ENCODE measurements at regions not wholly inside any gene's neighbourhood (a gene's known extent, or its start where the extent isn't known, plus 50 kb on each side); places are given as distances from the start of the nearest gene placed in this dataset.

GRCh38 chr5:99955962-99956361 is 579.2 kb upstream of the FAM174A start:
- intact Hi-C loops (cut with micrococcal nuclease), result no loop called here
- Histone ChIP-seq H3K4me3 (replicated peaks in 1 of 2; ENCODE audit: low read depth in 1 of 2, low read length in 2 of 2) (no peak overlapping the region), H3K4me1 (ENCODE audit: control insufficient read depth in 1 of 2, insufficient read depth in 2 of 2, low read length in 2 of 2) (no peaks in the 10 kb centered on the region), H3K9ac (ENCODE audit: low read length) (no peak overlapping the region), H3K9me3 (ENCODE audit: control insufficient read depth in 1 of 2, insufficient read depth in 1 of 2, low read depth in 1 of 2, low read length in 2 of 2) (no peaks in the 10 kb centered on the region), H3K79me2 (ENCODE audit: insufficient read depth, low read length) (no peaks in the 10 kb centered on the region), H3K27me3 (ENCODE audit: insufficient read depth, low read length) (no peaks in the 10 kb centered on the region), H3K36me3 (ENCODE audit: control insufficient read depth in 1 of 2, insufficient read depth in 2 of 2, low read length in 2 of 2) (no peaks in the 10 kb centered on the region), H3K27ac (ENCODE audit: low read depth, low read length) (no peak overlapping the region), H4K20me1 (ENCODE audit: insufficient read depth) (no peaks in the 10 kb centered on the region), H3K9me2 (ENCODE audit: insufficient read depth) (no peaks in the 10 kb centered on the region), H3K4me2 (ENCODE audit: low read length) (no peak overlapping the region), H2AFZ (ENCODE audit: low read depth, low read length, poor library complexity, severe bottlenecking) (no peak overlapping the region)
- DNase-seq (ENCODE audit: low read depth, low spot score), result no peak
- ChIA-PET POLR2A (no interaction called here), CTCF (no interaction called here), RAD21 (ENCODE audit: low non-redundant PET in 1 of 2, low total read pairs in 2 of 2, uncharacterized antibody in 2 of 2, unreplicated experiment in 2 of 2) (no interaction called here)
- no TSS peak for BruUV-seq (replicated peaks)
- TF ChIP-seq ELF1 (IDR thresholded peaks at IDR 0.05; ENCODE audit: borderline replicate concordance, low read depth), result no peak
- no peak for TF ChIP-seq POLR2A (IDR thresholded peaks at IDR 0.05; ENCODE audit: borderline replicate concordance, extremely low read depth, insufficient read depth, insufficient read length)
- no peak for TF ChIP-seq SP1 (IDR thresholded peaks at IDR 0.05; ENCODE audit: low read depth)
- TF ChIP-seq CBX3 (IDR thresholded peaks at IDR 0.05; ENCODE audit: low read depth), result no peak
- TF ChIP-seq EGR1 (IDR thresholded peaks at IDR 0.05; ENCODE audit: low read depth), result no peak
- TF ChIP-seq RAD21 (IDR thresholded peaks at IDR 0.05; ENCODE audit: low read depth), result no peak
- TF ChIP-seq POLR2AphosphoS5 (IDR thresholded peaks at IDR 0.05; ENCODE audit: low read depth, low read length), result no peak
- no peak for TF ChIP-seq FOSL1 (IDR thresholded peaks at IDR 0.05; ENCODE audit: low read depth)
- no peak for TF ChIP-seq EZH2 (IDR thresholded peaks at IDR 0.05)
- no peak for TF ChIP-seq YY1 (IDR thresholded peaks at IDR 0.05; ENCODE audit: extremely low read depth, insufficient replicate concordance, low read depth, low read length)
- no peak for TF ChIP-seq ZFX (IDR thresholded peaks at IDR 0.05)
- ATAC-seq, result no peak

DNA sequence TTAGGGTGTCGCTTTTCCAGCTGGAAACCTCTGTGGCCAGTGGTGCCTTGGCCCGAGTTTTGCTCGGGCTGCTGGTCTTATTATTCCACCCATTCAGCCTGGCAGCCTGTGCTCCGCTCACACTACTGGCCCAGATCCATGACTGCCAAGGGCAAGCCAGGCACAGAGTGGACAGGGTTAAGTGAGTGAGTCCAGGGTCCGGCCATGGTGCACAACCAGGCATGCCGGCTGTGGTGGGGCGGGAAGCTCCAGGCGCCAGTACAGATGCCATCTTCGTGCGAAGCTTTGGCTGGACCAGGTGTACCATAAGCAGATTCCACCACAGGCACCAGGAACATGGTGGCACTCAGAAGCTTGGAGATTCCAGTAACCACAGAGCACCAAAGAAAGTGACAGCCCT is 580.2 kb upstream of the FAM174A start:
- no peak for TF ChIP-seq ATF3 (IDR thresholded peaks at IDR 0.05)
- ChIA-PET RAD21 (ENCODE audit: low non-redundant PET in 1 of 2, low total read pairs in 2 of 2, uncharacterized antibody in 2 of 2, unreplicated experiment in 2 of 2) (no interaction called here), POLR2A (no interaction called here), CTCF (no interaction called here)
- no peak overlapping the region for H2AFZ ChIP-seq (ENCODE audit: low read depth, low read length, poor library complexity, severe bottlenecking)
- no peak overlapping the region for H3K4me2 ChIP-seq (ENCODE audit: low read length)
- DNase-seq (ENCODE audit: low read depth, low spot score), result no peak
- no peaks in the 10 kb centered on the region for H3K36me3 ChIP-seq (ENCODE audit: control insufficient read depth in 1 of 2, insufficient read depth in 2 of 2, low read length in 2 of 2)
- H3K9me3 ChIP-seq (ENCODE audit: control insufficient read depth in 1 of 2, insufficient read depth in 1 of 2, low read depth in 1 of 2, low read length in 2 of 2), result no peaks in the 10 kb centered on the region
- no TSS peak for BruUV-seq (replicated peaks)
- no peaks in the 10 kb centered on the region for H3K4me1 ChIP-seq (ENCODE audit: control insufficient read depth in 1 of 2, insufficient read depth in 2 of 2, low read length in 2 of 2)
- no peak overlapping the region for H3K9ac ChIP-seq (ENCODE audit: low read length)
- intact Hi-C loops (cut with micrococcal nuclease), result no loop called here
- H3K27ac ChIP-seq (ENCODE audit: low read depth, low read length), result no peak overlapping the region
- H3K4me3 ChIP-seq (replicated peaks in 1 of 2; ENCODE audit: low read depth in 1 of 2, low read length in 2 of 2), result no peak overlapping the region
- H3K9me2 ChIP-seq (ENCODE audit: insufficient read depth), result no peaks in the 10 kb centered on the region
- H4K20me1 ChIP-seq (ENCODE audit: insufficient read depth), result no peaks in the 10 kb centered on the region
- H3K79me2 ChIP-seq (ENCODE audit: insufficient read depth, low read length), result no peaks in the 10 kb centered on the region
- no peaks in the 10 kb centered on the region for H3K27me3 ChIP-seq (ENCODE audit: insufficient read depth, low read length)
- no peak for ATAC-seq
